Heart left ventricle (tissue), 13 donors: ENCODE measurements at regions not wholly inside any gene's neighbourhood (a gene's known extent, or its start where the extent isn't known, plus 50 kb on each side); places are given as distances from the start of the nearest gene placed in this dataset.

Source experiments
- POLR2A ChIP-seq, 2 donors: fragments of 450-650 bp; IDR thresholded peaks; one replicate each; pipeline ENCODE4 v1.6.1; 2017; ENCODE audit warnings: antibody characterized with exemption in 2 of 2, mild to moderate bottlenecking in 2 of 2, moderate library complexity in 2 of 2
- TF ChIP-seq, protein P1 (sequence below), 12 donors: fragments of 200-600 bp; sonication (generic) in 4 of 12; IDR thresholded peaks; one replicate each; pipeline versions ENCODE4 v1.5.0 to v1.8.0; 2018 to 2022; ENCODE audit warnings: antibody characterized with exemption in 12 of 12, mild to moderate bottlenecking in 5 of 12
- donor health status: ischemic (EF 13 %, LVEDD 7.1; RV severe dilation, severe dysfunction).
- donor health status: DM: no; HTN: yes; CAD: no.
- donor health status: DM: no; HTN: no; CAD: no.
- donor health status: ischemic (EF 25% LVEDD 6.9; RV normal size, moderate dysfunction).
- donor health status: ischemic (EF 25% LVEDD 5.7; RV mildly dilated, moderate dysfunction).
- donor health status: ischemic (EF 35%, LVEDD 5.7; RV mildly dilated, moderate dysfunction).
- donor health status: nonischemic (EF 11% LVEDD 7.7; RV severe dilation, severe dysfunction).
- donor health status: DM: yes; HTN: yes; CAD: no.
- donor health status: PGD.
- donor health status: ischemic (EF 29% LVEDD 5.4; RV normal size, mild dysfunction).
- donor health status: nonischemic (EF 23%, LVEDD 6.1; RV moderate dilation, normal function).

DNA sequence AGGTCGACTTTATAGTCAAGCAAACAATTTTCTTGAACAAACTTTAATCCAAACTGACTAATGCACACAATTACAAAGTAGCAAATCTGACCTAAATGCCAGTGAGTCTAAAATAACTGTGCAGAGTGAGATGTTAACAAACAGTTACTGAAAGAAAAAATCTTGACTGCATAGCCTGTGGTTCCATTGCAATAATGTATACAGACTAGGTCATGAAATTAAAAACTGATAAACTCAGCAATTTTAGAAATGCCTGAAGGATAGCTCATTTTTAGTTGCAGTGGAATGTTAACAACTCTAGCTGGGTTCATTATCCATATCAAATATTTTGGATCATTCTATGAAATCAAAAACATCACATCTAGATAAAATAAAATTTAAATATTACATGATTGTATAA, 73.4 kb upstream of the CDH12 start:
- TF ChIP-seq POLR2A (IDR thresholded peaks at IDR 0.05) = no peak
- TF ChIP-seq, protein P1, sequence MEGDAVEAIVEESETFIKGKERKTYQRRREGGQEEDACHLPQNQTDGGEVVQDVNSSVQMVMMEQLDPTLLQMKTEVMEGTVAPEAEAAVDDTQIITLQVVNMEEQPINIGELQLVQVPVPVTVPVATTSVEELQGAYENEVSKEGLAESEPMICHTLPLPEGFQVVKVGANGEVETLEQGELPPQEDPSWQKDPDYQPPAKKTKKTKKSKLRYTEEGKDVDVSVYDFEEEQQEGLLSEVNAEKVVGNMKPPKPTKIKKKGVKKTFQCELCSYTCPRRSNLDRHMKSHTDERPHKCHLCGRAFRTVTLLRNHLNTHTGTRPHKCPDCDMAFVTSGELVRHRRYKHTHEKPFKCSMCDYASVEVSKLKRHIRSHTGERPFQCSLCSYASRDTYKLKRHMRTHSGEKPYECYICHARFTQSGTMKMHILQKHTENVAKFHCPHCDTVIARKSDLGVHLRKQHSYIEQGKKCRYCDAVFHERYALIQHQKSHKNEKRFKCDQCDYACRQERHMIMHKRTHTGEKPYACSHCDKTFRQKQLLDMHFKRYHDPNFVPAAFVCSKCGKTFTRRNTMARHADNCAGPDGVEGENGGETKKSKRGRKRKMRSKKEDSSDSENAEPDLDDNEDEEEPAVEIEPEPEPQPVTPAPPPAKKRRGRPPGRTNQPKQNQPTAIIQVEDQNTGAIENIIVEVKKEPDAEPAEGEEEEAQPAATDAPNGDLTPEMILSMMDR (IDR thresholded peaks at IDR 0.05) = no peak
